ENCODE measurements at regions not wholly inside any gene's neighbourhood (a gene's known extent, or its start where the extent isn't known, plus 50 kb on each side); places are given as distances from the start of the nearest gene placed in this dataset.
A peak's percentile ranks its signal among the peaks of the same experiment; 100 is the strongest.

GRCh38 chr6:11362564-11362963, 130.1 kb upstream of the NEDD9 start:
- DNase-seq (ENCODE audit: low spot score), result no peak

- DNase-seq (ENCODE audit: low spot score), result no peak
Measured at GRCh38 chr6:11358904-11359830, 126.7 kb upstream of the NEDD9 start.

GRCh38 chr6:11357285-11357684, 124.8 kb upstream of the NEDD9 start:
- peak; percentile 39 for DNase-seq (ENCODE audit: low spot score)

DNA sequence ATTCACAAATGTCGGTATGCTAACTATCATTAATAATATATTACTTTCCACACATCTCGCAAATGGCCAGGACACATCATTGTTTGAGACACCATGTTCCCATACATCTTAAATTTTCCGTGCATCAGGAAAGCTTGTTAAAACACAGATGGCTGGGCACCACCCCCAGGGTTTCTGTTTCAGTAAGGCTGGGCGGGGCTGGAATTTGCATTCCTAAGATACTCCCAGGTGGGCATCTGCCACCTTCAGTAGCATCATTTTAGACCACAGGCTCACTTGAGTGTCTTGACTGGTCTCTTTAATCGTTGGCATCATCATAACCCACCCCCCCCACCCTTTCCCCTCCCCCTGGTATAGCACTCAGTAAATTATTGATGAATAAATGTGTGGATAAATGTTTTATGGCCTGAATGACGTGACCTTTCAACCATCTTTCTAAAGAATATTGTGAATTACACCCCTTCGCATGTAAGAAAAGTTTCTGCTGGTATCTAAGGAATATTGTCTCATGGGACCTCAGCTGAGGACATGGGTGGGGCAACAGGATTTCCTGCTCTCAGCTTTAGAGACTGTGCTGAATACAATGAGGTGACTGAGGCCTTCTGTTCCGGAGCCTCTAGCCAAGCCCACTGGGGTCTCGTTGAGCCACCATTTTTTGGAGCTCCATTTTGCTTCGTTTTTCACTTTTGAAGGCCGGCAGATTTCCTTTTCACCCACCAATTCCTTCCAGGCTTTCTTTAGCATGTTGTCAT, 124.1 kb upstream of the NEDD9 start:
- DNase-seq (ENCODE audit: low spot score), result peak; percentile 58

DNA sequence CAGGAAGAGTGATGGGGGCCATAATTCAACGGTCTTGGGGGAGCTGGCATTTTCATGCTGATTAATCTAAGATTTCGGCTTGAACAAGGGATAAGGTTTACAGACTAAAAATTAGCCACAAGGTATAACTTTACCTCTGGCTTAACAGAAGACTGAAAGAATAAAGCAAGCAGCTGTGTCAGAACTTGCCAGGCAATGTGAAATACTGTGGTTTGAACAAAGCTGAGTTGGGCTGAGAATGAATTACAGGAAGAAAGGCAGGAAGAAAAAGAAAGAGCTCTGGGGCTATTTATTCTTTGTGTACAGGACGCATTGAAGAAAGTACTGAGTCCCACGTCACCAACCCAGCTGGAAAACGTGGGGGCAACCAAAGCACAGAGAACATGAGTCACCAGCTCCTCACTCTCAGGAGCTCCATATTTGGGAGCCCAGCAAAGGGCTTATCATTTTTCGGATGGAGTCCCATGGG, 121.5 kb upstream of the NEDD9 start:
- no peak for DNase-seq (ENCODE audit: low spot score)

- no peak for DNase-seq (ENCODE audit: low spot score)
Measured at GRCh38 chr6:11350294-11350693, 117.8 kb upstream of the NEDD9 start.

DNA sequence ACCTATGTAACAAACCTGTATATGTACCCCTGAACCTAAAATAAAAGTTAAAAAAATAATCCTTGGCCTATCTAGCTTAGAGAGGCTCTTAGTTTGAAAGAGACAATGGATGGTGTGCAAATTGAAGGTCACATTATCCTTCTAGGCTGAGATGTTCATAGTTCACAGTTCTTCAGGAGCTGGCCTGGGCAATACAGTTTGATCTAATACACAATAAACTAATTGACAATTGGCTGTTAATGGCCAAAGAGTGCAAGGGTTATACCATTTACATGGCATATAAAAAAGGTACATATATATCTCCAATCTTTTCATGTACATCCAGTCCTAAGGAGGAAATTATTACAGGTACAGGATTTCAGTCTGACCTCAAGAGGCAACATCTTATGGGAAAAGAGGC, 117.4 kb upstream of the NEDD9 start:
- no peak for DNase-seq (ENCODE audit: low spot score)

- DNase-seq (ENCODE audit: low spot score), result no peak
Measured at GRCh38 chr6:11346516-11346915, 114.0 kb upstream of the NEDD9 start.

DNA sequence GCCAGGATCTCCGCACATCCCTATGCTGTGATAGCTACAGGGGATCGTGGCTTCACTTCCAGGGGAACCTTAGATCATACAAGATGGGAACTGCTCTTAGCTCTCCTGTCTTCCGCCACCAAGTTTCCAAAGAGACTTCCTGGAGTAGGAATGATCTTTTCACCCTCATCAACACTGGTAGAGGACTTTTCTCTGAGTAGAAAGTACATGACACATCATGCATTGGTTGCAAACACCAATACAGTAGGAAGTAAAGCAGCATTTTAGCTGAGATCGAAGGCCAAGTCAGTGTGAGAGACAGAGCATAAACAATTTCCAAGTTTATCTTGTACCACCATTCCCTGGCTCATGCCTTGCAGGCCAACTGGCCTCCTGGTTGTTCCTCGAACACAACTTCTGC, 113.1 kb upstream of the NEDD9 start:
- no peak for DNase-seq (ENCODE audit: low spot score)

DNA sequence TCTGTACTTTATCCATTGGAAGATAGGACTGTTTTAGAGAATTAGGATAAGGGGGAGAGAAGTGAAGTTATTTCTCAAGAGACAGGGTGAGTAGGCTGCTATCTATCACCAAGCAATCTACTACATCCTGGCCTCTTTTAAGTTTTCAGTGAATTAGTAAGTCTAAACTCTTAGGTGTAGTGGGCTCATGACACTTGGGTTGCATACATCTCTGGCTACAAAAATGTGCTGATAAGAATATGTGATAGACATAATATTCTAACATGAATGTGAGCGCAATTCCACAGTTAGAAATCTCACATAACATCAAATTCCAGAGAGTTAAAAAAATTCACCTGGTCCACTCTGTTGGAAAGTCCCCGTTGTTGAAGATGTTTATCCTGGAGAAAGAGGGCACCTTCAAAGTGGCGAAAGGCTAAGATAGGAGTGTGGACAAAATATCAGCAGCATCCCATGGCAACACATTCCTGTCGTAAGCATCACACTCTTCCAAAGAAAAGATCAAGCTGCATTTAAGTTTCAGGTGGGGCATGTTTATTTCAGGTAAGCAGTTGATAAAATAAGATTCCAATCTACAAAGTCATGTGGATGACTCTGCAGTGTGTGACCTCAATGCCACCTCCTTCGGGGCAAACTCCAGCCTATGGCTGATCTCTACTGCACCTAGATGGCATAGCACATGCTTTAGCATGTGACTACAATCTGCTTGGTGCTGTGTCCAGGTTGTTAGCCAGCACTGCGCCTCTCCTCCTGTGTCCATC, 111.7 kb upstream of the NEDD9 start:
- peak; percentile 90 for DNase-seq (ENCODE audit: low spot score)

GRCh38 chr6:11341867-11342266, 109.4 kb upstream of the NEDD9 start:
- no peak for DNase-seq (ENCODE audit: low spot score)

- DNase-seq (ENCODE audit: low spot score), result no peak
Measured at GRCh38 chr6:11341303-11341702, 108.8 kb upstream of the NEDD9 start.

DNA sequence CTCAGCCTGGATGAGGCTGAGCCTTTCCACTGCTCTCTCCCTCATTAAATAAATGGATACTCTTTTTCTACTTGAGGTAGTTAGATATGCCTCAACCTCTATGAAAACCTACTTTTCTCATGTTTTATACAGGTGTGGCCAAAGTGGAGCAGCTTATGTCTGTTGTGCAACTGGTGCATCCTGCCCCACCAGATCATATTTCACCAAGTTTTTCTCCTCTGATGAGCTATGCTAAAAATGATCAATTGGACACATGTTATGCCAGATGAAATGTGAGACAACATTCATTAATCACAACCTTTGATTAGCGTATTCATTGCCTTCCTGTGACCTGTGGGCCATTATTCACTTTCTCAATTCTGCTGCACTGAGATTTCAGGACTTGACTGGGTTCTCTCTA, 106.9 kb upstream of the NEDD9 start:
- DNase-seq (ENCODE audit: low spot score), result no peak

DNA sequence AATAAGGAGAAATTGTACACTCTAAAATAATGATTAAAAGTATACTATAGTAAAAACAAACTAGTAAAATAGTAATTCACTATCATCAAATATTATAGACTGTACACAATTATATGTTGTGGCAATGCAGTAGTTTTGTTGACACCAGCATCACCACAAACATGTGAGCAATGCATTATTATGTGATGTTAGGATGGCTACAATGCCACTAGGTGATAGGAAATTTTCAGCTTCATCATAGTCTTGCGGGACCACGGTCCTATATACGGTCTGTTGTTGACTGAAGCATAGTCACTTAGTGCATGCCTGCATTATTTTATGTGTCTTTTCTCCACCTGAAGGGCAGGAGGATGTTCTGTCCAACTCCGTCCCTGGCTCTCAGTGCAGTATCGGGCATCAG, 104.8 kb upstream of the NEDD9 start:
- no peak for DNase-seq (ENCODE audit: low spot score)

- DNase-seq (ENCODE audit: low spot score), result no peak
Measured at GRCh38 chr6:11335826-11336225, 103.4 kb upstream of the NEDD9 start.

DNA sequence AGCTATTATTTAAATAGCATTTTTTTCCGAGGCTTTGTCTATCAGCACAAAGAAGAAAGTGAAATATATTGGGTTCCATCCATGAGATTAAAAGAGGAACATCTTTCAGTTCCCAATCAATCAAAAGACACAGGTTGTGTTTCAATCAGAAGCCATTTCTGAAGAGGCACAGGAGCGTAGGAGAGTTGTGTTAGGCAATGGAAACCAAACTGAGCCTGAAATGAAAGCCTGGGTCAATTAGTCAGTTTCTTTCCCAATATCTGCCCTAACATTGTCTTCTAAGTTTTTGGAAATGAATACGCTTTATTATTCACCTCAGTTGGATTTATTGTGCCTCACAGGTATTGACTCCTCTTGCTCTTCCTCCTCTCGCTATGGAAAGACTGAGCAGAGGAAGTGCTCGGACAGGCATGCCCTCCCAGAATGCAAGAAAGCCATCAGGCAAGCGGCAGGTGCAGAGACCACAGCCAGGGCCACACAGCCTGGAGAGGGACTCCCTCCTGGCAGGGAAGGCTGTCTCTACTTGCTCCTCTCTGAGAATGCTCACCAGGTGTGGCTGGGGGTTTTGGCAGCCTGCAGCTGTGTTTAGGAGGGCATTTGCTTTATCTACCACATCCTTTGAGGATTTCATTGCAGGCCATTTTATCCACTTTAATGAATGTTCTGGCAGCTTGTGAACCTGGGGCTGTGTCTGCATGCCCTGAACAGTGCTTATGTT, 100.8 kb upstream of the NEDD9 start:
- no peak for DNase-seq (ENCODE audit: low spot score)

- no peak for DNase-seq (ENCODE audit: low spot score)
Measured at GRCh38 chr6:11332463-11332862, 100.0 kb upstream of the NEDD9 start.

DNA sequence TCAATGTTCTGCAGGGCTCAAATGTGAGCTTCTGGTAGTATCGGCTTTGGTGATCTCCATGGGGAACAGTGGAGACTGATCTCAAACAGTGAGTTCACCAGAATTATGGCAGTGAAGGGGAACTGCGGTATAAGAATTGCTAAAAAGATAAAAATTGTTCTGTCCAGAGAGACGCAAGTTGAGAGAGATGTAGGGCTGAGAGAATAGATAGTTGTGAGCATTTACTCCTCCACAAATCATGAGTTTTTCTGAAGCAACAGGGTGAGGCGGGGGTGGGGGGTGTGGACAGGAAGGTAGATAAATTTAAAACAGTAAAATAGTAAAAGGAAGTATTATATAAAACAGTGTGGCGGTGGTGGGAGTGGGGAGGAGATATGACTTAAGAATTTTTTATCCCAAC, 98.6 kb upstream of the NEDD9 start:
- DNase-seq (ENCODE audit: low spot score), result no peak

GRCh38 chr6:11330413-11330760, 97.9 kb upstream of the NEDD9 start:
- peak; percentile 93 for DNase-seq (ENCODE audit: low spot score)

- no peak for DNase-seq (ENCODE audit: low spot score)
Measured at GRCh38 chr6:11329726-11330412, 97.4 kb upstream of the NEDD9 start.
